Fibroblast of peridontal ligament (primary cell): ENCODE measurements at regions not wholly inside any gene's neighbourhood (a gene's known extent, or its start where the extent isn't known, plus 50 kb on each side); places are given as distances from the start of the nearest gene placed in this dataset.

ENCODE experiments used
- DNase-seq: peaks from one replicate; pipeline ENCODE4 v3.0.0-alpha.2; 2010; ENCODE audit errors: extremely low read depth

DNA sequence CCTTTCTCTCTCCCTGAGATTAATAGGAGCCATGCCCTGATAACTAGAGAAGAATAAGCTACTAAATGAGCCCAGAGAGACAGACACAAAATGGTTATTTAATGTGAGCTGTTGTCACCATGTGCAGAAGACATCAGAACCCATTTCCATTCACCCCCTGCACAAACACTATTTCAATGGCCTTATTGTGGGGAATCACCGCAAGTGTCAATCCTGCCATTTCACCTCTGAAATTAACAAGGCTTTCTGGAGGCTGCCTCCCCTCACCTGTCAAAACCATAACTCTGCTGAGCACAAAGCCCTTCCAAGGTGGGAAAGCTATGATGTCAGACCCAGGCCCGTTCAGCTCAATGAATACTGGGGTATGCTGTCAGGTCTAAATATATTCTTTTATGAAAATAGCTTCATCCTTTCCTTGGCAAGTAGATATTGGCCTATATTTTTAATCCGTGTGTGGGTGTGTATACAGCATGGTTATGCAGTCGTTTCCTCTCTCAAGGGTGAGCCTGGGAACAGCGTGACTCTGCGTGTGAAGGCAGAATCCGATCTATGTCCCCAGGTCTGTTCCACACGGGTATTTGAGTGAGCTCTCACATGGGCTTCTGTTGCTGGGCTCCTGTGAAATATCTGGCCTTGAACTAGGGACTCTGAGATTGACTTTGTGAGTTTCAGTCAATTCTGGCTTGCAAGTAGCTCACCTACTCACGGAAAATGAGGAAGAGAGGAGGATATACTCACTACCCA is 266.3 kb downstream of the FBXW7 start:
- no peak for DNase-seq

DNA sequence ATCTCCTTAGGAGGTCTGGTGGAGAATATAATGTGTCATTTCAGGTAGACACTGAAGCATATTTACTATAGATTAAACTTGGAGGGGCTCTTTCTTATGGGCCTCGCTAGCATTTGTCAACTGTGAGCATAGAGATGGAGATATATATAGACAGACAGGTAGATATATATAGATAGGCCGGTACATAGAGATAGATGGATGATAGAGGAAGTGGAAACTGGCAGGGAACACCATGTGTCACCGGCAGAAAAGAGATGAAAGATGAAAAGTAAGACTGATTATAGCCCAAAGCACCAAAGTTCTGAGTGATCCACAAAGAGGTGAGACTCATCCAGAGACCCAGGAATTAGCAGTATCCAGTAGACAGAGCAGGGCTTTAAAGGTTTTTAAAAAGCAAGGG is 268.1 kb downstream of the FBXW7 start:
- no peak for DNase-seq

DNA sequence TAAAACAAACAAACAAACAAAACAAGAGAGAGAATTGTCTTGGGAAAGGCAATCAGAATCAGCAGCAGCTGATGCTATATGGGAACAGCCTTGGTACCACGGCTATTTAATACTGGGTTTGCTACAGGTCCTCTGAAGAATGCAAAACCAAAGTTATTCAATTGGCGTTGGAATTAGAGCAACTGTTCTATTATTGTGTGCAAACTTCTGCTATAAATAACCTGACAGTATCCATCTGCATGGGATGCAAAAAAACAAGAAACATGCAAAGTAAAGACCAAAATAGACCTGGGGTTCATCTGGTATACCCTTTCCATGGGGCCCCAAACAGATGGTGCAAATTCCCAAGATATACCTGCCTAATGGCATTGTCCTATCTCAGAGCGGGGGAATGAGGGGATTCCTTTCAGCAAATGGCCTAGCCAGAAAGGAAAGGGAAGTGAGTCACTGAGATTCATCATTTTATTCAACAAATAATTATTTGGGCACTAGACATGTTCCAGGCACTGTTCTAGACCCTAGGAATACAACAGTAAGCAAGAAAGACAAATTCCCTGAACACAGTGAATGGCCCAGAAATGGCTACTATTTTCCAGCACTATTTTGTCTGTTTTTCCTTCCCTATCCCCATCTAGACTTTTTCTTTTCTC is 268.9 kb downstream of the FBXW7 start:
- DNase-seq = no peak

DNA sequence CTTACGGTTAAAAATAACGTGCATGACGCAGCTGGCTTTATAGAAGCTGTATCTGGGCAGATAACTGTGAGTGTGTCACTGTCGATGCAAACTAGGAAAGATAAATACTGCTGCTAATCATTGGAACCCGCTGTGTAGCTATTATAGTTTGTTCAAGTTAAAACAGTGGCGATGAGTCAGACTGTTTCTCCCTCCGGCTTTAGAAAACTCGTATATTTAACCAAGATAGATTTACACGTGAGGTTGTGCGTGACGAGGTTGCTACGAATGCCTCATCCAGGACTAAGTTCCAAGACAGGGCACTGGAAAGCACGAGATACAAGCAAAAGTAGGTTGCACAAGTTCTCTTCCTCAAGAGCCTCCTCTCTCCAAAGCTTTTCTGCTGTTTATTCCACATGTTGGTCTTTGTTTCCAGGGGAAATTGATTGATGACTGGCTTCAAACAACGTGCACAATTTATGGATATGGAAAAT is 270.7 kb downstream of the FBXW7 start:
- DNase-seq = peak; percentile 96

DNA sequence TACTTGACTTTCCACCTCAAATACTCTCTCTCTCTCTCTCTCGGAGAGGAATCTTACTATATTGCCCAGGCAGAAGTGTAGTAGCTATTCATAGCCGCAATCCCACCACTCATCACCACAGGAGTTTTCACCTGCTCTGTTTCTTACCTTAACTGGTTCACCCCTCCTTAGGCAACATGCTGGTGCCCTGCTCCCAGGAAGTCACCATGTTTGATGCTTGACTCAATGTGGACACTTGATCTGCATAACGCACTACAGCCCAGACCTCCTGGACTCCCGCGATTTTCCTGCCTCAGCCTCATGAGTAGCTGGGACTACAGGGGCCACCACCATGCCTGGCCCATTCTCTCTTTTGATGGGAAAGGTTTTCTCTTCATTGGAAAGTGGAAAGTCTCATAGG is 271.8 kb downstream of the FBXW7 start:
- DNase-seq = no peak

DNA sequence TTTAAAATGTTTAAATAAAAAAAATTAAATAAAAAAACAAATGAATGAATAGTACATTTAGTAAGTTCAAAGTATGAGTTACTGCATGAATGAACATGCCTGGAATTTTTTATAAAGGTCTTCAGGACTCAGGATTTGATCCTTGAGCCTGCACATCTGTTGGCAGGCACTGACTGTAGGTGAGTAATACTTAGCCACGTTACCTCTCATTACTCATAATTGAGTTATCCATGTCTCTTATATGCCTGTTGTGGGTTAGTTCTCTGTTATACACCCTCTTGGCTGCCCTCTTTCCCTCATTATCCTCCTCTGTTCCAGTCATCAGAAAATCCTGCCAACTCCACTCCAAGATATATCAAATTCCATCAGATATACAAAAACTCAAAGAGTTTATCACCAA is 276.0 kb downstream of the FBXW7 start:
- DNase-seq = peak; percentile 46

DNA sequence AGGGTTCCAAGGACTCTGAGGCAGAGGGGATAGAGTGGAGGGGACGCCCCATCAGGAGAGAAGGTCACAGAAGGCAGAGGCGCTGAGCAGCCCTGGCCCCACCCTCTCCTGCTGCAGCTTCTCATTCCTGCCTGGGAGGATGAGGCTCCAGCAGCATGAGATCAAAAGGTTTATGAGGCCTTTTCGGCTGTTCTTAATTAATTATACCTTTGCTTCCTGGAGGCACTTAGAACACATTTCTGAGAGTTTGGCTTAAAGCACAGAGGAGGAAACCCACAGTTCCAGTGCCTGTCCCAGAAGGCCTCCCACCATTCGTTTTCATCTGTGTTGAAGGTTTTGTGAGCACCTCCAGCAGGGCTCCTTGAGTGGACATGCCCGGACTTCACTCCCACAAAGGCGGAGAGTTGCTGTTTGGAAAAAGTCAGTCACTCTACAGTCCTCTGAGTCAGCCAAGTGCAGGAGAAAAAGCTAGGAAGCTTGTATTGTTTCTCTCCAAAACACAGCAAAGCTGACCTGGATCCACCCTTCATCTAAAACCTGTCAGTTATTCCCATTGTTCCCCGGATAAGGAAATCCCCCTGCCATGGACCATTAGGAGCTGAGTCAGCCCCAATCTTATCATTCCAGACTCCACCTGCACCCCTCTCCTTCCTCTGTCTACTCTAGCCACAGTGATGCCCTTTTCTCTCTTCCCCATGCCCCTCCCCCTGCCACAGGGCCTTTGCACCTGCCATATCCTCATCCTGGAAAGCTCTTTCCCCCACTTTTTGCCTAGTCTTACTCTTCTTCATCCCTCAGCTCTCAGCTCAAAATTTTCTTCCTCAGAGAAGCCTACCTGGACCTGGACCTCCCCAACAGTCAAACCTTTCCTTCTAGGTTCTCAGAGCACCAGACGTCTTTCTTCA is 276.8 kb downstream of the FBXW7 start:
- DNase-seq = peak; percentile 77

DNA sequence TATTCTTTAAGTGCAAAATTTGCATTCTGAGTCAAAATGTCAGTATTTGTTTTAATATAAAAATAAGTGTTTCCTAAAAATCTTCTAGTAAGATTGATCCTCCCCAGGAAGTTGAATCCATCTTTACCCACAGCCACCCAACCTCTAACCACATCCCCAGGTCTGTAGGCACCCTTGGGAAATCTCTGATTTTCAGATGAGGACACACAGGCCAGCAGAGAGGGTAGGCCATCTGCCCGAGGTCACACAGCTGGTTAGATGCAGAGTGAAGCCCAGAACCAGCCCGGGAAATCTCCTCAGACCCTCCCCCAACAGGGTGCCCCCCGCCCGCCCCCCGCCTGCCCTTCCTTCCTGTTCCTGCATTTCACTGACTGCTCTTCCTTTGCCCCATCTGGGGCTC is 277.5 kb downstream of the FBXW7 start:
- DNase-seq = no peak

DNA sequence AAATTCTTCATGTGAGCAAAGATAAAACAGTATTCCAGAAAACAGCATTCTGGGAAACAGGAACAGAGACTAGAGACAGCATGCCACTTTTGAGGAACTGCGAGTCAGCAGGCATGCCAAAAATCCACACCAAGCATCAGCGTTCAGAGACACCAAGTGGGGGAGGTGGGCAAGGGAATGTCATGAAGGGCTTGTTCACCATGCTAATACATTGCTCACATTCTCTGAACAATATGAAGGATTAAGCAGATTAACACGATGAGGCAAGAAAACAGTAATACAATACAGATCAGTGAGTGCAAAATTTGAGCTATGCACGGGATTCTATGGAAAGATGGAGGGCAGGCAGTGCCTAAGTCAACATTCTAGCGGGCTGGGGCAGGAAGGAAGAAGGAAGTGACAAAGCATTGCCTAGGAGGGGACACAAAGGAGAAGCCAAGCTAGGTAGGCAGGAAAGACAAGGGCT is 278.3 kb downstream of the FBXW7 start:
- DNase-seq = peak; percentile 10

DNA sequence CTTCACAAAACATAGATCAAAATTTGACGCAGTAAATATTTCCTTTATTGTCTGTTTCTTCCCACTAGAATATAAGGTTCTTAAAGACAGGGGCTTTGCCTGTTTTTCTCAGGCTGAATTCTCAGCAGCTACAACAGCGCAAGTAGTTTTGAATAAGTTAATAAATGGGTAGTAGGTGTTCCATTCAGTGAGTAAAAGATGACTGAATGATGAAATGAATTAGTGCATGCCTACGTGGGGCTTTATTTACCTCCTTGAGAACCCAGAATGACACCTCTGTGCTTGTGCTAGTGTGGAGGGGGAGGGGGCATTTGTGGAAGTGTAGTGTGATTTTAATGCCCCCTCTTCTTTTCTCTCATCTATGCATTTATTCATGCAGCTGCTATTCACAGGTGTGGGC is 278.9 kb downstream of the FBXW7 start:
- no peak for DNase-seq

DNA sequence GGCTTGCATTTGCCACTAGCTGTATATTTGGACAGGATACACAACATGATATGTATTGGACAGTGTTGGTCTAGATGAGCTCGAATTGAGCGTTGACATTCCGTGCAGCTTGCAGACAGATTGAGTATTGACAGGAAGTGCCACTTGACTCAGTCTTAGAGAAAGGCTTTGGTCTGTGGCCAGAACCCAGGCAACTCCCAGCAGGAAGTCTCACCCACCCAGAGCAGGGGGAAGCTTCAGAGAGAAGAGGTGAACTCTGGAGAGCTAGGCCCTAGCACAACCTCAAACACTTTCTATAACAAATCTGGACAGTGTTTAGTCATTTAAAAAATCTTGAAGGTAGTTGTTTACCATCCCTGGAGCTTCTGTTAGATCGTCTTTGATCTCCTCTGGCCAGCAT is 280.5 kb downstream of the FBXW7 start:
- no peak for DNase-seq

DNA sequence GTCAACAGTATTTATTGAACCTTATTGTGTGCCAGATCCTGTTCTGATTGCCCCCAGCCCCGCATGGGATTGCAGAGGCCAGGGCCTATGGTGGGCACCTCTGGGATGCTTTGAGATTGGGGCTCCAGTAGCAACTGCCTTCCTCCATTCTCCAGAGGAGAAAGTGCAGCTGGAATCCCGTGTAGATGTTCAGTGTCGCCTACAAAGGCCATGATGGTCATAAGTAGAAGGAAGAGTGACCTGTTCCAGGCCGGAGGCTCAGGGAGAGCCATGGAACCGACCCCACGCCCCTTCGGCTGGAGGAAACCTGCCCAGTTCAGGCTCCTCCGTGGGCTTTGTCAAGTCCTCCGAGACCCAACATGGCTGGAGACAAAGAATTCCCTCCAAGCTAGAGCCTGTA is 287.5 kb downstream of the FBXW7 start:
- no peak for DNase-seq

DNA sequence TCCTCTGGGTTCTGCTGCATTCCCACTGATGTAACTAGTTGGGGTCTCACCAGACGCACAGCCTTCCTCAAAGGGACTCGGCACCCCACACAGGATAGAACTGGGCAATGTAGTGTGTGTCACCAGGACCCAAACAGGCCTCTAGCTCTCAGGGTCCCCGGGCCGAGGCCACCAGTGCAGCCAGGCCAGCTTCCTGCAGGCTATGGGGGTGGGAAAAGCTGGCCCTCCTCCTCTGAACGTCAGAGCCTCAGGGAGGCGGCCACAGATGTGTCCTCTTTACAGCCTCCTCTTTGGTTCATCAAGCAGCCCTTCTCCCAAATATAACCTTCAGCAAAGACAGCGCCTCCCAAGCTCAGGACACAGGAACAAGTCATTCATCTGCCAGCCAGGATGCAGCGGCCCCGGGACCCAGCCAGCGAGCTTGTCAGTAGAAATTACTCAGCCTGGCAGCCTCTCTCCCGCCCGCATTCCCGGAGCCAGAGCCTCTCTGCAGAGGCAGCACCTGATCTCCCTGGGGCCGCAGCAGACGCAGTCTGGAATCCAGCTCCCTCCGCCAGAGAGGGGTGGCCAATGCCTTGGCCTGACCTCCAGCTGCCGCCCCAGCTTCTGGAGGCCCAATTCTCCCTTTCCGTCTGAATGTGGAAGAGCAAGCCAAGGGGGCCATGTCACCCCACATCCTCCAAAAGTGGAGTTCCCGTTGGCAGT is 288.5 kb downstream of the FBXW7 start:
- no peak for DNase-seq

DNA sequence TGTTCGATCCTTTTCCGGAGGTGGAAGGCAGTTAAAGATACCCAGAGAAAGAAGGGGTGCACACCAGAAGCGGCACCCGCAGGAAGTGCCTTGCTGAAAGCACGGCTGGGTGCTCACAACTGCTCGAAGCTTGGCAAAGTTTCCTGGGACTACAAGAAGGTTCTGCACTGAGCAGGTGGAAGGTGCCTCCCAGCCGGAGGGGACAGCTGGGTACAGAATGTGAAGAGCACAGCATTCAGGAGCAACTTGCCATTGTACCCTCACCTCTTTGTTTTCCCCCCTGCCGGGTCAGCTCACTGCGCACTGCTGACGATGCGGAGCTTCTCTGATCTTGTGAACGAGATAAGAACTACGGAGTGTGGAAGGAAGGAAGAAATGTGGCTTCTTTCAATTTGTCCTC is 289.2 kb downstream of the FBXW7 start:
- no peak for DNase-seq

DNA sequence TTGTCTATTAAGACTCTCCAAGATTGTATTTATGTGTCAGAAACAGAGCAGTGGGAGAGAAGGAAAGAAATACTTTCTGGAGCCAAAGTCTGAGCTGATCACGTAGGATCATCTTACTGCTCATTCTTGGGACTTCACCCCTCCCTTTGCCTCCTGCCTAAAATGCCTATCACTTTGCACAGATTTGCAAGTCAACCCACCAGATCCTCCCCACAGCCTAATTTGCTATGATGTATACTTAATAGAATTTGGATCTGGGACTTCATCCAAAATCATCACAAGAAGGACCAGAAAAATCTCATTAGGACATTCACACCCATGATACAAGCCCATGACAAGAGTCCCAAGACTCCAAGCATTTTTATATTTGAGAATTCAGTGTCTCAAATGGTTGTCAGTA is 290.2 kb downstream of the FBXW7 start:
- no peak for DNase-seq

DNA sequence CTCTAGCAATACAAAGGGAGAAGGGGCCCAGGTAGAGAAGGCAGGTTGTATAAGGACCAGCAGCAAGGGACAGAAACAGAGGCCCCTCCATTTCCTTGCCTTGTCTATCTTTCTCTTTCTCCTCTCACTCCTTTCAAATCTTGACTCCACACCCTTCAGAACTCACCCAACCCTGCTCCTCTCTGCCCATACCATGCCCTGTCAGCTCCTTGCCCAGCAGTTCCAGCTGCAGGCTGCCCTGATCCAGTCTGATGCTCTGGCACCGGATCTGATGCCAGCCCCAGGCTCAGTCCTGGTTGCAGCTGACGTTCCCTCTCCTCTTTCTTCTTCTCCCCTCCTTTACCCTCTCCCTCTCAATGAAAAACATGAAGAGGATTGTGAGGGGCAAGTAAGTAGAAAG is 291.2 kb downstream of the FBXW7 start:
- no peak for DNase-seq

DNA sequence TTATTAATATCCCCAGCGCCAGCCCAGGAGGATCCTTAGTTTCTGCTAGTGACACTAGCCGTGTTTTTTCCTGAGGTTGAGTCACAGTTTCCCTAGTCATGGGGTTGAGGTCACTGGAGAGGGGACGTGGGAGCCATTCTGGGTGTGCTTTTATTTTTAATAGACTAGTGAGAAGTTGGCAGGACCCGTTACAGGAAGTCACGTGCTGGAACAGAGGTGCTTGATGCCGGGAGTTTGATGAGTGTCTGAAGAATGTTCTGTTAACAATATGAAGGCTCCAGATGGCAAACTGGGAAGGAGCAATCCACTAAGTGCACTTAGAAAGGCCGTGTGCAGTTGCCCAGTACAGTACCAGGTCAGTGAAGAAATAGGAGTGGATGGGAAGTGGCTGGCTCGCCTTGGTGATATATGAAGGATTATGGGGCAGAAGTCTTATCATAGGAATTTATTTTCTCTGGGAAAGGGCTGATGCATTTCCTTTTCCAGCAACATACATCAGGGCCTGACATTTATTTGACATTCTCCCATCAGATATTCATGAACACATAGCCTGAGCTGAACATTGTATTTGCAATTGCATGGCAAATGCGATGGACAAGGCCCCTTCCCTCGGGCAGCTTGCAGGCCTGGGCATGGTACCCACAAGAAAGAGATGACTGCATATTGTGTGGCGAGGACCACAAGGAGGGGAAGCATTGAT is 291.8 kb downstream of the FBXW7 start:
- DNase-seq = no peak

DNA sequence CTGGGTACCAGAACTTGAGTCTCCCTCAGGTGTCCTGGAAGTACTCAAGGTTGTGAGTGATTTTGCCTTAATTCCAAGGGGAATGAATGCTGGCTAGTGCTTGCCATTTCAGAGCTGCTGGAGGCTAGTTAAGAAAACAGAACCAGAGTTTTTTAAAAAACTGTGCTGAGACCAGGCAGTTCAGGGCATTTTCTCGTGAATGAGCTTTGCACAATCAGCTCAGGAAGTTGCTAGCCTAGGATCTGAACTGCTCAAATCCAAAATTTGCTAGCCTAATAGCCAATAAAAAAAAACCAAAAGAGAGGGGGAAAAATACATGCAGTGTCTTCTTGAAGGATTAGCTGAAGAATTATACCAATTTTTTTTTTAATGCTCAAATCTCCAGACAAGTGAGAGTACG is 292.7 kb downstream of the FBXW7 start:
- DNase-seq = no peak

DNA sequence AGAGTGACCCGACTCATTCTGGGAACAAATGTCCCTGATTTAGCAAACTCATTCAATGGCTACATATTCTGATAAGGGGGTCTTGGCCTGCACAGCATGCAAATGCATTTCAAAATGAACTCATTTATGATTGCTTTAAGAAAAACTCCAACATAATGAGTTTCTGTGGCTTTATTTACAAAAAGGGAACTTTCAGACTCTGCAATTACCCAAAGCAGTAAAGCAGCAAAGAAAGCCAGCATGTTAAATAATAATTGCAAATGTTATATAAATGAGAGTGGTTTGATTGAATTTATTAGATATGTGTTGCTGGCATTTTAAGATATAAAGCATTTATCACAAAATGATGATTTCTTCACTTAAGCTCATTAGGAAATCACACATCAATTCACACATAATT is 295.7 kb downstream of the FBXW7 start:
- DNase-seq = no peak

DNA sequence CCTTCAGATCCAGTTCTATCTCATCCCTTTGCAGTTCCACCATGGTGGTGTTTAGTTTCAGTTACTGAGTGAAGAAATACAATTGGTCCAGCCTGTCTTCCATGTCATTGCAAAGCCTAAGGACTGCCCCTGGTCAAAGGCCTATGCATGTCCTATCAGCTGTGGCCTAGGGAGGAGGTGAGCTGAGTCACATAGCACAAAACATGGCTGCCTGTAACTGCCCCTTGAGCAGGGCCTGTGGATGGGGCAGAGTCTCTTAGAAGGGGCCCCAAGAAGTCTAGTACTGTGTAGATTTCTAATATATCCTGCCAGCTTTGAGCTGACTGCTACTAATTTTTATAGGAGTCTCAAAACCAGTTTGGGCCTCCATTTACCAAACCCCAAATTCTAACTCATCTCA is 296.7 kb downstream of the FBXW7 start:
- DNase-seq = no peak

DNA sequence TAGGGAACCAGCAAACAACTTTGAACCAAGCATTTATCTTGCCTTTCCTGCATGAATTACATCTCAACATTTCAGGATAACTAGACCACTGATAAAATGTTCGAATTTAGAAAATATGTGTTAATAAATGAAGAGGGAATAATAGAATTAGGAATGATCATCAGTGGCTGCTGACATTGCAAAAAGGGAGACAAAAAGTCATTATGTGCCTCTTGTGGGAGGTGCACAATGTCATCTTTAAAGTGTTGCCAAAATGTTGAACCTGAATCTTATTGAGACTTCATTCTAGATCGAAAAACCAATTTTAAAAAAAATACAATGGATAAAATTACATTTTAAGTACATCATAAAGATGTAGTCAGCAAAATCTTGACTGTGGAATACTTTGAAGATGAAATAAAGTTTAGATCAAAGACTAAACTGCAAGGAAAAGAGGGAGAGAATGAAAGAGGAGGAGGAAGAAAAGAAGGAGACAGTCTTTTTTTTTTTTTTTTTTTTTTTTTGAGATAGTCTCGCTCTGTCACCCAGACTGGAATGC is 299.3 kb downstream of the FBXW7 start:
- DNase-seq = no peak
